ENCODE measurements at regions not wholly inside any gene's neighbourhood (a gene's known extent, or its start where the extent isn't known, plus 50 kb on each side); places are given as distances from the start of the nearest gene placed in this dataset.
"Not testable (repeated sequence)": the region's sequence is repeated elsewhere in the genome, so short reads cannot be mapped to it uniquely, and the experiment has no call there.

DNA sequence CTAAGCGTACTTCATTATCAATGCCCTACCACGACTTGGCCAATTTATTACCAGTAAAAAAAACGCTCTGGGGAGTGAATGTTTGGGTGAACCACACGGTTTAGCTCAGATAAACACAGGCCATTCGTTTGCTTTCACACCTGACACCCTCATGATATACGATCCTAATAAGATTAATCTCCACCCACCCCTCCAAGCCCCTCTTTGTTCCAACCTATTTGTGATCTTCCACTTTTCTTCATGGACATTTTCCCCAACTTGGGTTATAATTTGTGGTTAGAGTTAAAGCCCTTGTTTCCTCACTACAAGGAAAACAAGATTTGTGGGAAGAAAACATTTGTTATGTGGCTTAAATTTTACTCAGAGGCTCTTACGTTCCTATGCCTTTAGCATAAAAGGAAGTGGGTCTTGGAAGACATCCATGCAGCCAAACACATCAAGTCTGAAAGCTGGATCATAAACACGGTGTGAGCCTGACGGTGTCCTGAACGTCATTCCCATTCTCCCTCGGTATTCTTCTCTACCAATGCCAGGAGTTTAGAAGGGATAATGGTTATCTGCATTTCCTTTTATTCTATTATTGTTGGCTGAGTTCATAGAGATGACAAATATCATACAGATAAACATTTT is 518.9 kb downstream of the NR2F2 start:
- DNase-seq: no peak

DNA sequence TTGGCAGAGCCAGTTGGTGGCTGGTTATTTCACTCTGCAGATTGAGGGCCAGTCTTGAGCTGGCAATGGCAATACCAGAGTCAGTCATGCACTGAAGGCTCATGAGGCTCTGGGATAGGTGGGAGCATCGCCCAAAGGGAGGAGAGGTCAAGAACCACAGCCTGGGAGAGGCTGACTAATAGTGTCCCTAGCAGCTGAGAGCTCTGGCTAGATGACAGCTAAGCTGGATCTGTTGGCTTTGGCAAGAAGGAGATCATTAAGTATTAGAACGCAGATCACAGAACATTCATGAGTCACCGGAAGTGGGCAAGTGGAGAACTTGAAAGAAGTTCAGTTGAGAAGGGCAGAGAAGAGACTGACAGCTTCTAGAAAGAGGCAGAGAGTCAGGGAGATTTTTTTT is 521.1 kb downstream of the NR2F2 start:
- DNase-seq: no peak

DNA sequence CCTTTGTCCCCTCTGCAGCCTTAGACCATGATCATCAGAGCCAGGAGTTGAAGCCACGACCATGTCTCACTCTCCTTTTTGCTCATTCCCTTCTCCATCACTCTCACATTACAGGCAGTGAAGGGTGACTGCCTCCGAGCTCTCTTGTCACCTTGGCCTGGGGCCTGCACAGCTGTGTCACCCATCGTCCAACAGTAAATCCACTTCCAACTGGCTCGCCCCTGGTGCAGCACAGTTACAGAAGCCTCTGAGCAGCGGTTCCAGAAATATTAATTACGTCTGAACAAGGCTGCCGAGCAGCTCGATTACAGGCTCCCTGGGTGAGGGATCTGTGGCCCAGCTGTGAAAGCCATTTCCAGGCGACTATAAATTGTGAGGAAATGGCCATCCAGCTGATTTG is 528.2 kb downstream of the NR2F2 start:
- DNase-seq: no peak

DNA sequence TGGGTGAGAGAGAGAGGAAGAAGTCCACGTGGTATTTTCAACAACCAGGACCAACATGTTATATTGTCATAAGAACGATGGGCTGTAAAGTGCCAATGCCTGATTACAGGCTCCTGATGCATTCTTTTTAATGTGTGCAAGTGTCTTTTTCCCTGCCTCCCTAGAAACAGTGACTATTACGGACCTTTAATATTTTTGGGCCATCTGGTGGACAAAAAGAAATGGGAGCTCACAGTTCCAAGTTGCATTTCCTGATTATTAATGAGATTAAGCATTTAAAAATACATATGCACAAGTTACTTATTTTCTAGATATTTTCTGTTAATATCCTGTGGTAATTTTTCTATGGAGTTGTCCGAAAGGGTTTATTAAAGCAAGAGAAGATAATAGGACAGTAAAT is 530.2 kb downstream of the NR2F2 start:
- DNase-seq: no peak

DNA sequence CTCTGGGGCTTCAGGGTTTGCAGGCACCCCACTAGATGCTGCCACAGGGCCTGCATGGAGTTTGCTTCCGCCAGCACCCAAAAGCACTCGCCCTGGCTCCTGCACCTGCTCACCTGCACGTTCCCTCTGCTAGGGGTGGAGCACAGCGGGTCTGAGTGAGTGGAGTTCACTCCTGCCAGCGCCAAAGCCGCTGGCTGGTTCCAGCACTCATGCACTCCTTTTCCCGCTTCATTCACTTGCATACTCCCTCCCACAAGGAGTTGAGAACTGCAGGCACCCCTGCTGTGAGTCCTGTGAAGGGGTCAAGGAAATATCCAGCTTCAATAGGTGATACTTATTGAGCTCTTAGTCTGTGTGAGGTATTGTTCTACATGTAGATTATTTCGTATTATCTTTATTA is 537.5 kb downstream of the NR2F2 start:
- DNase-seq: no peak

DNA sequence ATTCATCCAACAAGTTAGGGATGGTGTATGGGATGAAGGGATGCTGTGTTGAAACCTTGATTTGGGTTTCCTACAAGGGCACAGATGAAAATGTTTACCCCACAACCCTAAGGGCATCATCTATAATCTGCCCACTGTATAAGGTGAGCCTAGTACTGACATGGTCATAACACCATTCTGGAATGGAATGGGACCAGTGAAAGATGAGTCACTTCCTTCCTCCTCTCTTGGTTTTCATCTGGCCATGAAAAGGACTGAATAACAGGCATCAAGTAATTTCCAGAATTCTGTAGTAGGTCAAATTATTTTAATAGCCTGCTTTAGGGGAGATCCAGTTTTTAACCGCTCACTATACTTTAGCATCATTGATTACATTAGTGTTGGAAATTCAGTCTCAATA is 538.6 kb downstream of the NR2F2 start:
- DNase-seq: no peak

DNA sequence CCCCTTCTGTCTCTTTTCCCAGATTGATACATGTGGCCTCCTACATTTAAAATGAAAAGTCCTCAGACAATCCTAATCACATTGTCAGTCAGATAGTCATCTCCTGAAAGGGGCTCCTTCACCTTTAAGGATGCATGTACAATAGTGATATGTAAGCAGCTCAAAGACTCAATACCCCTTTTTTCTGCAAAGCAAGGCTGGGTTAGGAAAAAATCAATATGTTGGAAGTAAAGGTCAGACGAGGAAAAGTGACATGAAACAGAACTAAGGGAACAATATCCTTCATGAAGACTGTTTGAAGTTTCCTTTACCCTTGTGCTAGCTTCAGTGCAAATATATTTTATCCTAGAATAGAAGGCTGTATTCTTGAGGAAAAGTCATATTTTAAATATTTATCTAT is 539.3 kb downstream of the NR2F2 start:
- no peak for DNase-seq

DNA sequence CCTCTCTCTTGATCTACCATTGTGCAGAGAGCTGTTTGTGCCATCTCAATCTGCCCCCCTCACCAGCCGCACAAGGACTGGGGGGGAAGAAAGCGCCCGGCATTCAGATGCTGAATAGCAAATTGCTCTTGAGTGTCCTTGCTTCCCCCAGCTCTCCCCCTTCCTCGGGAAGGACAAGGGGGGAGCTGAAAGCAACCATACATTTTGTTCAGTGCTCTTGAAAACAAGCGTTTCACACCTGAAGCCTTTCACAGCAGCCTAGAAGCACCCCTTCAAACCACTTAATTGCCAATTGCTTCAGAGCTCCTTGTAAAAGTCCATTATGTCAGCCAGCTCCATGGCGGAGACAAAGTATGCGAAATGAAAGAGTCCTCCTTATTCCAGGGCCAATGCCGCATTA is 540.1 kb downstream of the NR2F2 start:
- no peak for DNase-seq

DNA sequence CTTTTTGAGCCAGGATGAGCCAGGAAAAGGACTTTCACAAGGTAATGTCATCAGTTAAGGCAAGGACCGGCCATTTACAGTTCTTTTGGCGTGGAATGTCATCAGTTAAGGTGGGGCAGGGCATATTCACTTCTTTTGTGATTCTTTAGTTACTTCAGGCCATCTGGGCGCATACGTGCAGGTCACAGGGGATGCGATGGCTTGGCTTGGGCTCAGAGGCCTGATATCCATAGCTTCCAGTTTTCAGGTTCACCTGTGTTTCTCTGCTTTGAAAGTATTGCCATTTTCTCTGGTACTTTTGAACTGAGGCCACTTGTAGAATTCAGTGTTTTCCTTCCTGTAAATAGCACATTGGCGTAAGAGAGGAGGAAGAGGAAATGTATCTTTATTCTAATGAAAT is 546.9 kb downstream of the NR2F2 start:
- DNase-seq: not testable (repeated sequence)

DNA sequence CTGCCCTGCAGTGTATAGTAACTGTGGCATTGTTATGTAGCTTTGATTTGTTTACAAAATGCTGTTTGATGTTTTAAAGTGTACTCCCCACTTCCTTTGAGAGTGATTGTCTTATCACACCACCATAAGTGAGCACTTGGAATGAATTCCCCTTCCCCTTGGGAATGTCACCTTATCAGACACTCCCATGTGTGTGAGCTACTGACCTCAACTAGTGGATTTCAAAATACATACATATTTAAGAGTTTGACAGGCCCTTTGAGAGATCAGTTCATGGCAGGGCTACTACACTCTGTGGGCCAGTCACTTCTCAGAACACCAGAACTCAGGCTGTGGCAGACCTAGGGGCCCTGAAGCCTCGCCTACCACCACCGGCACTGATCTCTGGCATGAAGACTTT is 547.6 kb downstream of the NR2F2 start:
- no peak for DNase-seq

DNA sequence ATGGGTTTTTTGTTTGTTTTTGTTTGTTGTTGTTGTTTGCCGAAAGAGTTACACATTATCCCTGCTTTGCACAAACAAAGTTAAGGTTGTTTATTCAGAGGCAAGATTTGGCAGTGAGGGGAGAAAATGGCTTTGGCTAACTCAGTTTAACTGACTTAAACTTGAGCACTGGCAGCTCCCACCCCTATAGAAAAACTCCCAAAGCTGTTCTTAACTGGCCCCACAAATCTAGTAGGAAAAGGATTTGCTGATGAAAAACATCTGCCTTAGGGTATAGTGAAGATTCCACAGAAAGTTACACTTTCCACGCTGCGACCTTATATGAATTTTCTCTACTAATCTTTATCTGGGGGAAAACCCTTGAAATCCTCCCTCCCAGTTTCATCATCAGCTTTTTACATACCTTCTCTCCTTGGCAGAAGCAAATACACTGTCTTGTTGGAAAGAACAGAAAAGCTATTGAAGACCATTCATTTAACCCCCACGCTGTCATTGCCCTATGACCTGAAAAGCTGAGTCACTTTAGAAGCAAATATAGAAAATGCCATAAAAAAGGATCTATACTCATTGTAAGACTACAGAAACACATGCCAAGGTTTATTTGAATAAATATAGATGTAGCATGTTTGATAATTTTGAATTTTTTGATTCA is 551.7 kb downstream of the NR2F2 start:
- DNase-seq: no peak

DNA sequence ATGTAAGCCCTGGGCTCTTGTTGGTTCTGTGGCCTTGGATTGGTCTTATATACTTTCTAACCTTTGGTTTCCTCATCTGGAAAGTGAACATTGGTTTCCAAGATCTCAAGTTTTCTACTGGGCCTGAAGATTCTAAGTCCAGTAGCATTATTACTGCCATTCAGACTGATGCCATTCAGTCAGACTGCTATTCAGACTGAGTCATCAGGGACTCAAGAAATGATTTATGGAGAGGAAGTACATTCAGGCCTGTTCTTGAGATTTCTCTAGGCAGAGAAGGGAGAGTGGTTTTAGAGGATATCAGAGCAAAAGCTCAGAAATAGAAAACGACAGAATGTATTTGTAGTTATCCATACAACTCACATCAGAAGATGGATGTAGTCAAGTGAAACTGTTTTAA is 557.2 kb downstream of the NR2F2 start:
- DNase-seq: no peak

DNA sequence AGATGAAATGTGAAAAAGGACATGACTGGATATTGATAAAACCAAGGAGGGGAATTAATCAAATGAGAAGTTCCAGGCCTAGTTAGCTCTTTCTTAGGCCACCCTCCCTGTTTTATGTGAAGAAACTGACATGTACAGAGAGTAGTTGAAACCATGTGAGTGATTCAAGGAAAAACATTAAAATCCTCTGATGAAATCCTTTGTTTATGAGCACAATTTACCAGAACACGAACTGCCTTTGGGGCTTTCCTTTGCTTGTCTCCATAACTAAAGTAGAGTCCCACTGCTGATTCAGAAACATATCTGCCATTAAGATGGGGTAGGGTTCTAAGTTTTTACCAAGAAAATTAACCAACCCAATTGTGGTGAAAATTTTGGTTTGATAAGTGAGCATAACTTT is 558.3 kb downstream of the NR2F2 start:
- DNase-seq: no peak

DNA sequence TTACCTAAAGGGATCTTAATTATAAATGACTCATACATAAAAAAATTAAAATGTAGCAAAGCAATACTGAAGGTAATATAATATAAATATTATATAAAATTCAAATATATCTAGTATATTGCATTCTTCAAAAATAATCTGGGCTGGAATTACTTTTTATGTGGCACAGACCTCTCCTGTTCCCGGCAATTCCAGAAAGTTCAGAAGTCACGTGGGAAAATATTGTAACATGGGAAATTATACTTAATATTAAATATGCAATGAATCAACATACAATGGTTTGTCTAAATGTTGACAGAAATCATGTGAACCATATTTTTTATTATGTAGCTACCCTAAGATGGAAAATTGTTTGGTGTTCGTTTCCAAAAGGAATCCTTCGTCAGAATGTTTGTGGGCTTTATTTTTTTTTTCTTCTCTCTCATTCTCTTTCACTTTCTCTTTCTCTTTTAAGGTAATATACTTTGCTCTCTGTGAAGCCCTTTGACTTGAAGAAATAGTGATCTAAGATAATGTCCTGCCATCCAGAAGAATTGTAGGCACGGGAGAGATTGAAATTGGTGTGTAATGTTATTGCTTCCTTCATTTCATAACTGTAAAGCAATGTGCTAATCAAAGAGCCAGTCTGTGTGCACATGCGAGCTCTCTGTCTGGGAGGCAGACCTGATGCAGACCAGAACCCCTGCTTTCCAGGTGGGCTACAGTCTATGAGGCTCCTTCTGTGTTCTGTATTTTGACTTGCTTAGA is 559.4 kb downstream of the NR2F2 start:
- no peak for DNase-seq

DNA sequence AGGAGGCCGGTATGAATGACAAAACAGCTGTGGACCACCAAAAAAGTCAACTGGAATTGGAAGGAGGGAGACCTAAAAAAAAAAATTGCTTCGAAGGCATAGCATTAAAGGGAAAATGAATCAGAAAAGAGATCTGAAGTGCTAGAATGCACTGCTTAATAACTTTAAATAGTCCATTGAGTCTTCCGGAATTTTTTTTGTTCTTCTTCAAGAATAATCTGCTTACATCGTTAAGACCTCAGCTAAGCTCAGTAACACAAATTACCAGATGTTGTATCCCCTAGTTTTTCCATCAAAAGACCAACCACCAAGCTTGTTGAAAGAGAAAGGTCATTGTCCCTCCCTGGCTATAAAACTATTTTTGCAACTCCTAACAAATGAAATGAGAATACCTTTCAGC is 560.5 kb downstream of the NR2F2 start:
- DNase-seq: no peak

DNA sequence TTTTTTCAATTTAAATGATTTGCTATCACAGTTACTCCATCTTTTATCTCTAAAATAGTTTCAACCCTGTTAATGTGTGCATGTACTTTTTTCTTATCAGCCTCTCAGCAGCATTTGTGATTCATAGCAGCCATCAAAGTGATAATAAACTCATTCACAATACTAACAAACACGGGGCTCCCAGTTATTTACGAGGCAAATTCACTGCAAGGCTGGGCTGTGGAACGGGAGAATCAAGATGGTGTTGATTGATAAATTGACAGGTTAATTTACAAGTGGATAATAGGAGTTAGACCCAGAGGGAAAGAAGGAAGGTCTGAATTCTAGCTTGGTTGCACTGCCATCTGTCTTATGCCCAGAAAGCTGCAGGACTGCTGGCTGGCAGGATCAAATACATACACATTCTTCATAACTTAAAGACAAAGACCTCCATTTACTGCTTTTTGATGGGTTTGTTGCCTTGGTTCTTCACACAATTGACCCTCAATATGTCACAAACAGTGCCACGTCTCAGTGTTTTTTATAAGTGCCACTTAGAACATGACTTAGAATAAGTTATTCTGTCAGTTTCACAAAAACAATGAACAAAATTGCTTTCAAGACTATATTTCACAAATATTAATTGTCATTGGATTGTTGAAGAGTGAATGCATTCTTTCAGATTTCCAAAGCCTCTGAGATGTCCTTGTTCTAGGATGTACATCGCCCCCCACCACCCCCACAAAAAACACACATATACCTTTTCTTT is 562.8 kb downstream of the NR2F2 start:
- DNase-seq: peak; percentile 46

DNA sequence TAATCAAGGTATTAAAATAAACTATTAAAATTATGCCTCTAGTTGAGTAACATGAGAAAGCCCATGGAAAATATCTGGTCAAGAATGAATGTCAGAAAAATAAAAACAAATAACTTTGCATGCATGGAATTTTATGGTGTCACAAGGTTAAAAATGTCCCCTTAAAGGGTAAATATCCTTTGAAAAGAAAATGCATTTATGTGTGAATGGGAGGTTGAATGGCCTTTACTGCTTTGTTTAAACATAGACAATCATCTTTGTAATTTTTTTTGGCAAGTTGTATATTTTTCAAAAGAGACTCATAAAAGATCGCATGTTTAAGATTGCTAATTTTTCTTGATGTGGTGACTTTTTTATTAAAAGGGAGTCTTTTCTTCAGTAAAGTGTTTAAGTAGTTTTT is 564.2 kb downstream of the NR2F2 start:
- DNase-seq: no peak

DNA sequence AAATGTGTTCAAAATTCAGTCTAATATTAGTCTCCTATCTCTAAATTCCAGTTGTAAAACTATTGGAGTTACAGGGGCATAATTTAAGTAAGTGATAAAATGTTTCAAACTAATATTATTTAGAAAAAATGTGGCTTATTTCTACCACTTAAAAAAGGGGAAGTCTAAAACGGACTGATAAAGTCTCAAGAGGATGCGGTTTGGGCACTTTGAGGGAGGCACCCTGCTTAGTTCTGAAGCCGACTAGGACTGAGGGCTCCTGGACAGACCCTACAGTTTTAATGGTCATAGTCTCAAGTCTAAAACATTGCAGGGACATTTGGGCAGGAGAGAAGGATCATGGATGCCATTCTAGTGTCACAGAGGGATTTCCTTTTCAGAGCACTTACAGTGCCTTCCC is 566.3 kb downstream of the NR2F2 start:
- DNase-seq: no peak

DNA sequence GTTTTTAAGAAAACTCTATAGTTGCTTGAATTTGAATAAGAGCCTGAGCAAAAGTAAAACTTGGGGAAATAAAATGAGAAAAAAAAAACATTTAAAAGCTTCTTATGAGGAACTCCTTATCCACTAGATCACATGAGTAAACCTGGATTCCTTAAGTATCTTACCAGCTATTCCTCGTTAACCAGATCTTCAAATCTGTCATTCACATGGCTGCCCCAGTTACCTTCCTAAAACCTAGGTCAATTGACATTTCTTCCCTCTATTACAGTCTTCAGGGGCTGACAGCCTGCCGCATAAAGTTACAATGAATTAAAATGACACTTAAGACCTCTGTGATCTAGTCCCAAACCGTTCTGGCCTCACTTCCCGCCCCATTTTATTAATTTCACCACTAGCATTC is 583.6 kb downstream of the NR2F2 start:
- DNase-seq: no peak

DNA sequence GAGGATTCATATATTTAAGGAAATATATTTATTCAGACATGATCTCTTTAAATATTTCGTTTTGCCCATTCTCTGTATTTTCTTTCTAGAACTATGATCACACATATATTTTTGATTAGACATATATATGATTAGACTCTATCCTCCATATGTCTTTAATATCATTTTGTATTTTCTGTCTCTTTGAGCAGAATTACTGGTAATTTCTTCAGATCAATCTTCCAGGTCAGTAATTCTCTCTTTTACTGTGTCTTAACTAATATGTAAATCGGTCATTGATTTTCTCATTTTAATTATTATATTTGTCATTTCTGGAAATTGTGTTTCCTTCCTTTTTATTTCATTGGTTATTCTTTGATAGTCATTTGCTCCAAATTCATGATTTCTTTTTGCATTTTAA is 586.2 kb downstream of the NR2F2 start:
- DNase-seq: no peak

DNA sequence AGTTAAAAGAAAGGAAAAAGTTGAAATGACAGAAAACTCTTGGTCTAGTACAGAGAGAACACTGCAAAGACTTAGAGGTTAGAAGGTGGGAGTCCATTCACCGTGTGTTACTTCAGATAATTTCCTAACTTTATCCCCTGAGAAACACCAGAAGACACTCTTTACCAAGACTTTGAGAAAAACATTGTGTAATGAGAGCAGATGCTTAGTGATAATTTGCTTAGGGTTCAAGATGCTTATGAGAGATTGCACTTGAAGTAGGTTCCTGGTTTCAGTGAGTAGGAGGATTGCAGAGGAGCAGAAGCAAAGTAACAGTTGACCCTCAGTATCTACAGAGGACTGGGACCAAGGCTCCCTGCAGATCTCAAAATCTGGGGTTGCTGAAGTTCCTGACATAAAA is 594.1 kb downstream of the NR2F2 start:
- DNase-seq: no peak

DNA sequence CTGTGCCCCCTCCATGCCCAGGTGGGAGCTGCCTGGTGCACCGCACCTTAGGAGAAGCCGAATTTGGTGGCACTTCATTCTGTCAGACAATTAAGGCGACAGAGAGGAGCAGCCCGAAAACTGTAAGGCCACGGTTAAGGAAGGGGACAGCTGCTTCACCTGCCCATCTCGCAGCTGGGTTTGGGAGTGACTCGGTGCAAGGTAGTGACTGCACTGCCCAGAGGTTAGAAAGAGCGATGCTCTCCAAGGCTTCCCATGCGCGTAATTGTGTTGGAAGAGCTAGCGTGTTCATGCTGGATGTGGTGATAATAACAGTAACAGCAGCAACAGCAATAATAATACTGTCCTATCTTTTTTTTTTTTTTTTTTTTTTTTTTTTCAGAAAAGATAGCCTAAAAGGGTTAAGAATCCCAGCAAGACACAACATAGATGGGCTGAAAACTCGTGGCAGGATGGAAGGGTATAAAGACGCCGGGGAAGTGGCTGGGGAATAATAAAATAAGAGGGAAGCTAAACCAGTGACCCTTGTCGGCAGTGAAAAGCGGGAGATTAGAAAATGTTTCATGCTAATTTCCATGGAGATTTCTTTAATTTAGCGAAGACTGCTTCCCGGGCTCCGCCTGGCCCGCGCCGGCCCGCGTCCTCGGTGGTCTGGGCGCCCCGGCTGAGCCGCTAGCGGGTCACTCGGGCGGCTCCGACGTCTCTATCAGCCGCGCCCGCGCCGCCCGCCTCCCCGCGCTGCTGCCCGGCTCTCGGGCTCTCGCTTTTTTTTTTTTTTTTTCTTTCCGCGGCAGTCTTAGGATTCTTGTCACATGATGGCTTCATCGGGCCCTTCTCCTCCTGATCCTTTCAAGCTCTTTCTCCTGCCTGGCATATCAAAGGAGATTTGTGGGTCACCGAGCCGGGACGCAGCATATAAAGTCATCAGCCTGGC is 617.1 kb downstream of the NR2F2 start:
- DNase-seq: no peak

DNA sequence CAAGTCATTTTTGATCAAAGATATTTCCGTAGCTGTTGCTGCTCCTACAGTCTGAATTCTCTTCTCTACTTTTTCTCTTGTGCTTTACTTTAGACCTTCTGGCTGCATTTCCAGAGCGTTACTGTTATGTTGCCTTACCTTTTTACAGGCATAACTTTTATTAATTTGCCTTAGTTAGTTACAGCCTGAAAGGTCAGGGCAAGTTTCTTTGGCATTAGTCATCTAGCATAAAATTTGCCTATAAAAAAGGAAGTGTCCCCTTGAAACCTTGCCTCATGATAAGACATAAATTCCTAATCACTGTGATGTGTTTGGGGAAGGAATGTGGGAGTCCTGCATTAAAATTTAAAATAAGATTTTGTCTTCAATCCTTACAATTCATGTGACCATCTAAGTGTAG is 618.5 kb downstream of the NR2F2 start:
- DNase-seq: no peak

All from COR-L47 (cell line).